Muscle layer of duodenum (tissue), 2 donors: ENCODE measurements at regions not wholly inside any gene's neighbourhood (a gene's known extent, or its start where the extent isn't known, plus 50 kb on each side); places are given as distances from the start of the nearest gene placed in this dataset.
"Not testable (repeated sequence)": the region's sequence is repeated elsewhere in the genome, so short reads cannot be mapped to it uniquely, and the experiment has no call there.

Experiments used
- H3K27ac ChIP-seq: one replicate; pipeline ENCODE4 v1.7.0; 2013; ENCODE audit warnings: mild to moderate bottlenecking, low read length
- H3K27me3 ChIP-seq: one replicate; pipeline ENCODE4 v1.7.0; 2013; ENCODE audit warnings: low read depth, mild to moderate bottlenecking, control low read depth, low read length
- H3K36me3 ChIP-seq, 2 donors: one replicate each; pipeline ENCODE4 v1.7.0; 2013; ENCODE audit warnings: low read length in 2 of 2, control low read depth in 1 of 2, mild to moderate bottlenecking in 1 of 2; ENCODE audit not compliant: insufficient read depth in 2 of 2, control insufficient read depth in 1 of 2
- H3K4me1 ChIP-seq, 2 donors: one replicate each; pipeline ENCODE4 v1.7.0; 2013; ENCODE audit warnings: low read length in 2 of 2, mild to moderate bottlenecking in 2 of 2, control low read depth in 1 of 2, moderate library complexity in 1 of 2; ENCODE audit not compliant: insufficient read depth in 2 of 2, control insufficient read depth in 1 of 2
- H3K4me3 ChIP-seq, 2 donors: one replicate each; pipeline ENCODE4 v1.7.0; 2013; ENCODE audit warnings: low read length in 2 of 2, low read depth in 1 of 2, mild to moderate bottlenecking in 1 of 2
- H3K9me3 ChIP-seq, 2 donors: one replicate each; pipeline ENCODE4 v1.7.0; 2013; ENCODE audit warnings: low read length in 2 of 2, control low read depth in 1 of 2, mild to moderate bottlenecking in 1 of 2; ENCODE audit not compliant: control insufficient read depth in 1 of 2
- donor health status: healthy.

DNA sequence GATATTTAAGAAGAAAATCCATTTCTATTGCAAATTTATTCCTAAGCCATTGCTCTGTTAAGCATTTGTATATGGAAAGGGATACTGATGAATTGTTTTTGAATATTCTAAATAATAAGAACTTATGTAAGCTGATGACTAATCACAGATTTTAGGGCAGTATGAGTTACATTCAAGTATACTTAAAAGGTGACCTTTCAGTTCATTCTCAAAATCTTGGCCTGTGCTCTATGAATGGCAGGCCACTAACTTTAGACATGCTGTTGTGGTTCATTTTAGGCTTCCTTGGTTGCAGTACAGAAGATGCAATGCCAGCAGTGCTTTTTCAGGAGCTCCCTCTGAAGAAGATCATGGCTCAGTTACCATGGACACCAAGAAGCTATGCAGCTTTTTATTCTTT is 380.4 kb downstream of the CENPW start:
- Histone ChIP-seq H3K27ac (no peak overlapping the region), H3K27me3 (no peaks in the 10 kb centered on the region), H3K36me3 (no peaks in the 10 kb centered on the region), H3K9me3 (no peaks in the 10 kb centered on the region), H3K4me3 (no peak overlapping the region), H3K4me1 (no peaks in the 10 kb centered on the region)

DNA sequence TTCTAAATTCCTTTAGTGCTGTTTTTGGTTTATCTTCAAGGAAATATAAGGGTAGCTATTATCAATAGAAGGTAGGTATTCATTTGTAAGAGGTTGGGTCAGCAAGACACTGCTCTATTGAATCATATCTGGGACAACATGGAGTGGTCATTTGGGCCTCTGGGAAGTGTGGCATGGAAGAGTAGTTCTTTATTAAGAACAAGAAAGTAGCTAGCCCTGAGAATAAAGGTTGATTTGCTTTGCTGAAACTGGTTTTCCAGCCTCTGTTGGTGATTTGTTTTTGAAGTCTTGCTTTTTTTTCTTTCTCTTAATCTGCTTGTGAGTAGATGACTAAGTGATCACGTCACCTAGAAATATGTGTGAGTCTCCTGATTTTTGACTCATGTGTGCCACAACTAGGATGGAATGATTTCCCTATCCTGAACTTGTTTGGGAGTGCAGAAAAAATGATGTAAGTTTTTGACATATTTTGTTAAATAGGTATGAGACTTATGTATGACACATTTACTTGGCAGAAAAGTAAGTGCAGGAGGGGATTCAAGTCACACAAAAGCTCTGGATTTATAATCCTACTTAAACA is 381.8 kb downstream of the CENPW start:
- Histone ChIP-seq H3K9me3 (no peaks in the 10 kb centered on the region), H3K4me3 (no peak overlapping the region), H3K27ac (no peak overlapping the region), H3K27me3 (no peaks in the 10 kb centered on the region), H3K4me1 (no peaks in the 10 kb centered on the region), H3K36me3 (no peaks in the 10 kb centered on the region)

DNA sequence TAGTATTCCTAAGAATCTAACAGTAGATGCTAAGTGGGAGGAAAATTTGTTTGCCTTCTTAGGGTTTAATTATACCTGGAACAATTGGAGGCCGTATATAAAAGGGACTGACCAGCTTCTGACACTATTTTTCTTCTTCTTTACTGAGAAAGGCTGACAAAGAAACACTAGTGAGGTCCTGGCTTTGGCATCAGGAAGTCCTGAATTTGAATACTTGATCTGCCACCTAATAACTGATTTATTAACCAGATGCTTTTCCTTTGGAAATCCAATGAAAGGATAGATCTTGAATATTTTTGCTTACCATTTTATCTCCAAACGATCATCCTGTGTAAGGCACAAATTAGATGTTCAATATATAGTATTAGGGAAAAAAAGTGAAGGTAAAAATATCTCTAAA is 382.5 kb downstream of the CENPW start:
- no peak overlapping the region for H3K27ac ChIP-seq
- no peaks in the 10 kb centered on the region for H3K27me3 ChIP-seq
- H3K4me1 ChIP-seq, result no peaks in the 10 kb centered on the region
- peaks cover 0 to 2% of the 10 kb centered on the region in 2 donors for H3K9me3 ChIP-seq
- no peaks in the 10 kb centered on the region for H3K36me3 ChIP-seq
- no peak overlapping the region for H3K4me3 ChIP-seq

DNA sequence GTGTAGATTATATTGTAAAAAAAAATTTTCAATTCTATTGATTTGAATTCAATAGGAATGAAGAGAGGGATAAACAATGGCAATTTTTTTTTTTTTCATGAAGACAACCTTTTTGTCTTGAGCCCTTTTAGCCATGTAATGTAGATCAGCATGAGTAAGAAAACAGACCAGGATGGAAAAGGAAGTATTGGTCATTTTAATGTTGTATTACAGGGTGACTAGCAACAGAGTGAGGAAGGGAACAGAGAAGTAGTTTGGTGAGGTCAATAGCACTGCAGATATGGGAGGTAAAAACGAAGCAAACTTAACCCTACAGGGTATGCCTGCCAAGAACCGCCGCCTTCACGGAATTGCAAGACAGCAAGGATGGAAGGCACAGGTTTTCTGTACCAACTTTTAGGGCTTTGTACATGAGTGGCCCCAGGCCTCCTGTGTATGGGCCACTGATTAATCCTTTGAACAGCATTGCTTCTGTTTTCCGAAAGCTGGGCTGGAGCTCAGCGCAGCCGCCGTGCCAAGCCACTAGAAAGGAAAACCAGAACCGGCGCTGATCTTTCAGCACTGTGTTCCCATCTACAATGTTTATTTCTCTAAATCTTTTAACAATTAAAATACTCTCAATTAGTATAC is 383.7 kb downstream of the CENPW start:
- no peaks in the 10 kb centered on the region for H3K4me1 ChIP-seq
- no peaks in the 10 kb centered on the region for H3K27me3 ChIP-seq
- H3K36me3 ChIP-seq, result no peaks in the 10 kb centered on the region
- H3K4me3 ChIP-seq, result no peak overlapping the region
- no peak overlapping the region for H3K27ac ChIP-seq
- H3K9me3 ChIP-seq, result peaks cover 0 to 2% of the 10 kb centered on the region in 2 donors

DNA sequence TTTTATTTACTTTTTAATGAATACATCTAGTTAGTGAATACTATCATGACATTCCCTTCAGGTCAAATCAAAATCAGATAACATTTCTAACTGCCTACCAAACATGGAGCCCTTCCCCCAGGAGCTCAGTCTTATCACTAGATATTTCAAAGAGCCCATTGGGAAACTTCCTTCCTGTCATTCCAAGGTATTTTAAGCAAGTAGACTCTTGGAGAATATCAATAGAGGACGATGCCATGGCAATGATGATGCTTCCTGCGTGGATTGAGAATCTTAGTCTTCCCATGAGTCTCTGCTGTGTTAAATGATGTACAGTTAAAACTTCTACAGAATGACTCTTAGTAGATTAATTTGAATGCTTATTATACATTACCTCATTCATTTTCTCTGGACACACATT is 384.9 kb downstream of the CENPW start:
- H3K4me1 ChIP-seq, result no peaks in the 10 kb centered on the region
- peaks cover 0 to 2% of the 10 kb centered on the region in 2 donors for H3K9me3 ChIP-seq
- no peak overlapping the region for H3K4me3 ChIP-seq
- H3K36me3 ChIP-seq, result no peaks in the 10 kb centered on the region
- no peaks in the 10 kb centered on the region for H3K27me3 ChIP-seq
- H3K27ac ChIP-seq, result no peak overlapping the region

DNA sequence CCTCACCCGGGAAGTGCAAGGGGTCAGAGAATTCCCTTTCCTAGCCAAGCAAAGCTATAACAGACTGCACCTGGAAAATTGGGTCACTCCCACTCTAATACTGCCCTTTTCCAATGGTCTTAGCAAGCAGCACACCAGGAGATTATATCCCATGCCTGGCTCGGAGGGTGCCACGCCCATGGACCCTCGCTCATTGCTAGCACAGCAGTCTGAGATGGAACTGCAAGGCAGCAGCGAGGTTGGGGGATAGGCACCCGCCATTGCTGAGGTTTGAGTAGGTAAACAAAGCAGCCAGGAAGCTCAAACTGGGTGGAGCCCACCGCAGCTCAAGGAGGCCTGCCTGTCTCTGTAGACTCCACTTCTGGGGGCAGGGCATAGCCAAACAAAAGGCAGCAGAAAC is 386.5 kb downstream of the CENPW start:
- H3K4me3 ChIP-seq, H3K36me3 ChIP-seq, H3K9me3 ChIP-seq, H3K27ac ChIP-seq, H3K27me3 ChIP-seq, H3K4me1 ChIP-seq: not testable (repeated sequence)

DNA sequence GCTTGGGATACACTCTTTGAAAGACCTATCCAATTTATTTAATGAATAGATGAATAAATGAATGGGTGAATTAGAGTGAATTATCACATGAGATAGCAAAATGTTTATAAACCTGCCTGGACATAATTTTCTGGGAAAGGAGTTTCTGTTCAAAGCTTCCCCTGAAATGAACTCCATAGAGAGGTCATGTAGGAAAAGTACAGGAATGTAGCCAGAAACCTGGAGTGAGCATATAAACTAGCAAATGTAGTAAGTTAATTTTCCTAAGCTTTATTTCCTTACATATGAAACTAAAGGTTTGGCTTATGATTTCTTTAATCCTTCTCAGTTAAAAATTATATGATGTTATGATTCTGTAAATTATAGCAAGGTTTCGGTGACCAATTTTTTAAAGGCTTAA is 380.3 kb upstream of the RSPO3 start:
- peaks cover 0 to 6% of the 10 kb centered on the region in 2 donors for H3K4me1 ChIP-seq
- H3K36me3 ChIP-seq, result no peaks in the 10 kb centered on the region
- H3K4me3 ChIP-seq, result no peak overlapping the region
- no peak overlapping the region for H3K27ac ChIP-seq
- no peaks in the 10 kb centered on the region for H3K9me3 ChIP-seq
- H3K27me3 ChIP-seq, result no peaks in the 10 kb centered on the region

DNA sequence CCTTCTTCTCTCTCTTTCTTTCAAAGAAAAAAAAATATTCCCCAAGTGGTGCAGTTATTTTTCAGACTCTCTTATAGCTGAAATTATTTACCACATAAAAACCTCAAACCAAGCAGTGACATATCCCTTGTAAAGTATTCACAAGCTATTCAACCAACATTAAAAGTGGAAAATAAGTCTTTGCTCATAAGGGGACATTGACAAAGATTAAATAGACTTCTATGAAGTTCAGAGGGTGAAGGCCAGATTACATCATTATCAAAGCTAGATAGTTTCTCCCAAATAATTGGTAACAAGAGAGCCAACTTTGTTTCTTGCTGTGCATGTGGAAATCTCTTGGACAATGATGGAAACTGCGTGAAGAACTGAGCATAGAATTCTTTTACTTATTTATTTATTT is 379.8 kb upstream of the RSPO3 start:
- Histone ChIP-seq H3K27ac (no peak overlapping the region), H3K9me3 (no peaks in the 10 kb centered on the region), H3K36me3 (no peaks in the 10 kb centered on the region), H3K27me3 (no peaks in the 10 kb centered on the region), H3K4me1 (peaks cover 0 to 6% of the 10 kb centered on the region in 2 donors), H3K4me3 (no peak overlapping the region)

DNA sequence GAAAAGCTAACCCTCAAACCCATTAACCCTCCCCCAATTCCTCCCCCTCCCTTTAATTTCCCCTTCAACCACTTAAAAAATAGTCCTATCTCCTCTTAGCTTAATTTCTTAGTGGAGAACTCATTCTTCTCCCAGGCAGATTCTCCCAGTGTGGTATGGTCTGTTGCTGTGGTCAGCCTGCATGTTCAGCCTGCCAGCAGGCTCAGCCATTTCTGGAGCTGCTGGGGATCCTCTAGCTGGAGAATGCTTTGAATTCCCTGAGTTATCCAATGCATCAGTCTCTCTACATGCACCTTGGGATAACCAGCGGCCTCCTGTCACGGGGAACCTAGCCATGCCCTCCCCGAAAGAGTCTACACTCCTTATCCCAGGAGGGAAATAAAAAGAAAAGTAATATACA is 375.4 kb upstream of the RSPO3 start:
- H3K27ac ChIP-seq, result no peak overlapping the region
- H3K4me1 ChIP-seq, result peaks cover 0 to under 1% of the 10 kb centered on the region in 2 donors
- H3K27me3 ChIP-seq, result no peaks in the 10 kb centered on the region
- H3K9me3 ChIP-seq, result no peaks in the 10 kb centered on the region
- H3K4me3 ChIP-seq, result no peak overlapping the region
- H3K36me3 ChIP-seq, result no peaks in the 10 kb centered on the region

DNA sequence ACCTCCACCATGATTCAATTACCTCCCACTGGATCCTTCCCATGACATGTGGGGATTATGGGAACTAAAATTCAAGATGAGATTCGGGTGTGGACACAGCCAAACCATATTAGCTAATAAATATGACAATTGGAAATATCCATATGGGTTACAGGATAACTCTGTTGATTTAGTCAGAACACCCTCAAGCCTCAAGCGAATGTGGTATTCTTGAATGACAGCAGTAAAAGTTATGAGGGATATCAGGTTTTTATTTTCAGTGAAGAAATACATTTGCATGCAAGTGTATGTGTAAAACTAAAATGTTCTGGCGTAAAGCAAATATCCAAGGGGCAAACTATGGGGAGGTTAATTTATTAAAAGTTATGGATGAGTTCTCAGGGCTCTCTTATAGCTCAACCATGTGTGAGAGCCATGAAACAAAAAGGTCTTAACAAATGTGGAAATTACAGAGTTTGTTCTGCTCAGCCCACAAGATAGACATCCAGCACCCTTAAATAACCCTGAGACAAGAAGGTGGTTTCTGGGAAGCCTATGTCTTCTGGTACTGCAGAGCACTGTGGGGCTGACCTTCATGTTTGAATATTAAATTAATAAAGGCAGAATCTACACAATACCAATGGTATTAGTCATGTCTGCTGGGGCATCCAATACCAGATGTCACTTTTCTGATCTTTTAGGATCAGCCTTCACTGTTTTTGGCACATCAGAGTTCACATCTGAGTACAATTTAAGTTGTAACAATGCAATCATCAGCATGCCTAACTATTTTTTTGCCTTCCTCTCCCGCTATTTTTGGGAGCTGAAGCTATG is 370.5 kb upstream of the RSPO3 start:
- no peaks in the 10 kb centered on the region for H3K4me1 ChIP-seq

DNA sequence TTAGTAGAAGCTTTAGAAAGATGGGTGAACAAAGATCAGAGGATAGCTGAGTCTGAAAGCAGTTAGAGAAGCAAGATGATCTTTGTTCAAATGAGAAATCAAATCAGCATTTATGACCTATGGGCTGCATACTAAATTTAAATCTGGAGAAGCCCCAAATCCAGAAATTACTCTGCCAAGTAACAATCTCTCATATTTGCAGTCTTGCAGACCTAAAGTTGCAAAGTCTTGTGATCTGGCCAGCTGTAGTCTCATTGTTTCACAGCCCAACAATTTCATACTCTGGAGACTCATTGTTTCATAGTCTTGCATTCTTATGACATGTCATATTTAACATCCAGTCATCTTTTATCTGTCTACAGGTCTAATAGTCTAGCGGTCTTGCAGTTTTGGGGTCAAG is 364.9 kb upstream of the RSPO3 start:
- H3K4me3 ChIP-seq, result no peak overlapping the region
- H3K9me3 ChIP-seq, result peaks cover 0 to 5% of the 10 kb centered on the region in 2 donors
- H3K27me3 ChIP-seq, result no peaks in the 10 kb centered on the region
- no peaks in the 10 kb centered on the region for H3K4me1 ChIP-seq
- no peaks in the 10 kb centered on the region for H3K36me3 ChIP-seq
- no peak overlapping the region for H3K27ac ChIP-seq

More for the DNA sequence above, 370.5 kb upstream of the RSPO3 start:
- H3K27ac ChIP-seq, result no peak overlapping the region
- H3K27me3 ChIP-seq, result no peaks in the 10 kb centered on the region
- H3K36me3 ChIP-seq, result no peaks in the 10 kb centered on the region
- no peak overlapping the region for H3K4me3 ChIP-seq
- peaks cover 0 to 5% of the 10 kb centered on the region in 2 donors for H3K9me3 ChIP-seq
